Activated CD8-positive, alpha-beta T cell treated with anti-CD3 and anti-CD28 coated beads for 36 hours (primary cell): ENCODE measurements at regions not wholly inside any gene's neighbourhood (a gene's known extent, or its start where the extent isn't known, plus 50 kb on each side); places are given as distances from the start of the nearest gene placed in this dataset.
"Not testable (repeated sequence)": the region's sequence is repeated elsewhere in the genome, so short reads cannot be mapped to it uniquely, and the experiment has no call there.

Source experiments
- ATAC-seq: fragments of 200-7000 bp; cut with Tn5 transposase; one replicate; pipeline ENCODE4 v1.10.0; 2021; ENCODE audit warnings: mild to moderate bottlenecking, moderate library complexity
- CTCF ChIA-PET: fragments of 350-600 bp; sonication (Branson Sonifier 250); formaldehyde crosslinking; loops from one replicate; lab custom pipeline; 2021; ENCODE audit warnings: antibody characterized with exemption; lab: Charles Lee
- POLR2A ChIA-PET: fragments of 350-600 bp; sonication (Branson Sonifier 250); formaldehyde crosslinking; loops from one replicate; lab custom pipeline; 2021; ENCODE audit warnings: antibody characterized with exemption; lab: Charles Lee
- DNase-seq: peaks from one replicate; pipeline ENCODE4 v3.0.0-alpha.2; 2020
- H3K27ac Mint-ChIP-seq: one replicate; pipeline ENCODE4 v1.8.0; 2021; ENCODE audit warnings: mild to moderate bottlenecking, mixed read lengths
- H3K27me3 Mint-ChIP-seq: one replicate; pipeline ENCODE4 v1.8.0; 2021; ENCODE audit warnings: mixed read lengths
- H3K36me3 Mint-ChIP-seq: one replicate; pipeline ENCODE4 v1.8.0; 2021; ENCODE audit warnings: low read depth, mixed read lengths
- H3K4me1 Mint-ChIP-seq: one replicate; pipeline ENCODE4 v1.8.0; 2021; ENCODE audit warnings: low read depth, mixed read lengths
- H3K4me3 Mint-ChIP-seq: one replicate; pipeline ENCODE4 v1.8.0; 2021; ENCODE audit warnings: mild to moderate bottlenecking, moderate library complexity, mixed read lengths
- H3K9me3 Mint-ChIP-seq: one replicate; pipeline ENCODE4 v1.8.0; 2021; ENCODE audit warnings: mixed read lengths
- CTCF ChIP-seq: fragments of 200-600 bp; IDR thresholded peaks from one replicate; pipeline ENCODE4 v1.8.0; 2022; ENCODE audit warnings: antibody characterized with exemption, mild to moderate bottlenecking
- intact Hi-C: fragments of 100-400 bp; cut with micrococcal nuclease; formaldehyde crosslinking; loops from one replicate; pipeline ENCODE4 v1.10.0; 2022

GRCh38 chr11:3583476-3583875 is 58.3 kb downstream of the ART5 start:
- intact Hi-C loops: not testable (repeated sequence)

GRCh38 chr11:3581389-3581725 is 60.4 kb downstream of the ART5 start:
- H3K9me3 Mint-ChIP-seq, H3K4me1 Mint-ChIP-seq, POLR2A ChIA-PET, H3K36me3 Mint-ChIP-seq, ATAC-seq, intact Hi-C loops, DNase-seq, H3K27ac Mint-ChIP-seq: not testable (repeated sequence)
- Mint-ChIP-seq H3K4me3 (peak overlapping the region; percentile 27), H3K27me3 (peaks cover 32% of the 10 kb centered on the region)
- TF ChIP-seq CTCF: peak; percentile 16
- CTCF ChIA-PET: interaction anchor here (0.7 to 1.3 kb wide), 4 partner anchors 34 to 104 kb away, joined by 3 to 5 read pairs (median 4); no protein-coding TSS in a partner anchor

More at GRCh38 chr11:3583476-3583875, 58.3 kb downstream of the ART5 start:
- H3K36me3 Mint-ChIP-seq, H3K4me1 Mint-ChIP-seq, H3K4me3 Mint-ChIP-seq, H3K9me3 Mint-ChIP-seq, POLR2A ChIA-PET, ATAC-seq, CTCF ChIA-PET, H3K27ac Mint-ChIP-seq, DNase-seq: not testable (repeated sequence)
- H3K27me3 Mint-ChIP-seq: peaks cover 32% of the 10 kb centered on the region

GRCh38 chr11:3580487-3581388 is 61.1 kb downstream of the ART5 start:
- H3K36me3 Mint-ChIP-seq, ATAC-seq, H3K27ac Mint-ChIP-seq, H3K4me1 Mint-ChIP-seq, H3K9me3 Mint-ChIP-seq, POLR2A ChIA-PET, intact Hi-C loops: not testable (repeated sequence)
- peak; percentile 62 for DNase-seq
- CTCF ChIA-PET: interaction anchor here (0.6 to 1.3 kb wide), 7 partner anchors 16 to 131 kb away, joined by 3 to 8 read pairs (median 3); no protein-coding TSS in a partner anchor
- TF ChIP-seq CTCF: peak; percentile 74
- H3K4me3 Mint-ChIP-seq: peak overlapping the region; percentile 43
- peaks cover 37% of the 10 kb centered on the region for H3K27me3 Mint-ChIP-seq

DNA sequence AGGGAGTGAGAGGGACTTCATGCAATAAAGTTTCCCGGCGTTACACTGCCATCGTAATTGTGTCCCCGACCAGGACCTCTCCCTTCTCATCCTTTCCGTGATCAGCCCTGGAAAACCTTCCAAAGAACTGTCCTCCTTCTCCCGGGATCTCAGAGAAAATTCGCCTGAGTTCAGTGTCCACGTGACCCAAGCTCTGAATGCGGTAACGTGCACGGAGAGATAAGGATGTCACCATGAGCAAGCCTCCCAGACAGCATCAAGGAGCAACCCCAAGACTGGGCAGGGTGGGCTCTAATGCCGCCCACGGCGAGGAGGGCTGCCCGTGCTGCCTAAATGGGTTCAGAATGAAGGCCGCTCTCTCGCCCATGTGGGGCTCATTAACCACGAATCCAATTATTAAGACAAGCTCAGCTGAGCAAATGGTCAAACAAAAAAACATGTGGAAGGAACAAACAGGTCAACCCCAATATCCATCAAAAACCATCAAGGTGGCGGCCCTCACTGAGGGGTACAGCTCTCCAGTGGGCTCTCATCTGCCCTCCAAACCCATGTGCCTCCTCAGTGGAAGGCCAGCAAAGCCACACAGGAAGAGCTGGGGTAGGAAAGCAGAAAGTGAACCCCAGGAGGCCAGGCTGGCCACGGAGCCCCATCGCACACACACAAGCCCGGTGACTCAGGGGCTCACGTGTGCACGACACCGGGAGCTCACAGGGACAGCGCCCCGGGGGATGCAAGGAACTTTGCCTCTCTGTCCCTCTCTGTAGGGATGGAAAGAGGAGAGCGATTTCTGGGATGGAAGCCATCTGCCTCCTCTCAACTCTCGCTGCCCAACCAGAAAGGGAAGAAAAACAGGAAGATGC is 62.0 kb downstream of the ART5 start:
- H3K27me3 Mint-ChIP-seq: peaks cover 37% of the 10 kb centered on the region
- H3K36me3 Mint-ChIP-seq, H3K27ac Mint-ChIP-seq, H3K4me1 Mint-ChIP-seq, POLR2A ChIA-PET, DNase-seq, ATAC-seq, H3K9me3 Mint-ChIP-seq, intact Hi-C loops: not testable (repeated sequence)
- CTCF ChIA-PET: interaction anchor here (1.1 kb wide), 1 partner anchor 15 kb away, joined by 3 read pairs; no protein-coding TSS in a partner anchor
- peak overlapping the region; percentile 43 for H3K4me3 Mint-ChIP-seq

DNA sequence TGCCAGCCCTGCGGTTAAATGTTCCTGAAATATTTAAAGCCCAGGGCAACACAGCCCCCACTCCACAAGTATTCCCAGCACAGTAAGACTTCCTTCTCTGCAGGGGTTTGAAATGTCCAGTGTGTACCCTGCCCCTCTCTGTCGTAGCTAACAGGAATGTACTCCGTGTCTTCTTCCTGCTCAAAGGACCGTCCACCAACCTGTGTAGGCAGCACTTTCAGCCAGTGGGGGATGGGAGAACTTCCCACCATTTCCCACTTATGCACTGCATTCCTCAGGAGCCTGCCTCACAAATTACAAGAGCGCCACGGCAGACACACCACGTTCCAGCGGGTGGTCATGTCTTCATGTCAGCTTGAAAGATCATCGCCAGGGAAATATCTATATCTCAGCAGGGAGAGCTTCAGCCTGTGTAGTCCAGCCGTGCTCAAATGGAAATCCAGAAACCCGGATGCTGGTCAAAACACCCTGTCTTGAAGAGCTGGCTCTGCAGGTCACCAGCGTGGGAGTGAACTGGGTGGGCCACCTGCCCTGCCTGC is 65.7 kb downstream of the ART5 start:
- H3K36me3 Mint-ChIP-seq, intact Hi-C loops, H3K4me3 Mint-ChIP-seq, ATAC-seq, H3K9me3 Mint-ChIP-seq, H3K4me1 Mint-ChIP-seq, DNase-seq, POLR2A ChIA-PET, H3K27ac Mint-ChIP-seq: not testable (repeated sequence)
- peaks cover 23% of the 10 kb centered on the region for H3K27me3 Mint-ChIP-seq
- CTCF ChIA-PET: interaction anchor here (1.5 kb wide), 1 partner anchor 35 kb away, joined by 5 read pairs; no protein-coding TSS in a partner anchor

DNA sequence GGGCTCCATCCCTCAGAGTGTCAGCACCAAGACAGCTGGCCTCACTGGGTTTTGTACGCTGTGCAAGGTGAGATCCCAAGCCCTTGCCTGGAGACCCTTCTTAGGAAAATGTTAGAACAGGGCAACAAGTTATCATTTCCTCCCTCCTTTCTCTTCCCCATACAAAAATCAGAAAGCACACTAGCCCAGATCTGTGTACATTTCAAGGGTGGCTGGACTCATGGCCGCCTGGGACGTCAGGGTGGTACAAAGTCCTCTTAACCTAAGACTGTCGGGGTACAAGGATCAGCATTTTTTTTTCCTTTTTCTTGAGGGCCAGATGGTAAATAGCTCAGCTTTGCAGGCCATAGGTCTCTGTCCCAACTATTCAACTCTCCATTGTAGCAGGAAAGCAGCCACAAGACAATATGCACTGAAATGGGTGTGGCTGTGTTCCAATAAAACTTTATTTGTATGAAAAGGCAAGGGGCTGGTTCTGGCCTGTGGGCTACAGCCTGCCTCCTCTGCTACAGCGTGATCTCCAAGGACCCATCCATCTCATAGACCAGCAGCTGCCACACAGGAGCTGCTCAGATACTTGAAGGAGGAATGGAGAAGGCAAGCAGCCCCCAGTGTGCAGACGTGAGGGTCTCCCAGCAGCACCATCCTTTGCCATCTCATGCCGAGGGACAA is 68.7 kb downstream of the ART5 start:
- POLR2A ChIA-PET, DNase-seq, intact Hi-C loops, H3K27me3 Mint-ChIP-seq, CTCF ChIA-PET, H3K9me3 Mint-ChIP-seq, H3K36me3 Mint-ChIP-seq, ATAC-seq, H3K4me3 Mint-ChIP-seq, H3K27ac Mint-ChIP-seq, H3K4me1 Mint-ChIP-seq: not testable (repeated sequence)

GRCh38 chr11:3571752-3572151 is 70.0 kb downstream of the ART5 start:
- ATAC-seq, H3K4me3 Mint-ChIP-seq, H3K27me3 Mint-ChIP-seq, CTCF ChIA-PET, POLR2A ChIA-PET, H3K9me3 Mint-ChIP-seq, H3K27ac Mint-ChIP-seq, H3K4me1 Mint-ChIP-seq, H3K36me3 Mint-ChIP-seq, DNase-seq, intact Hi-C loops: not testable (repeated sequence)

GRCh38 chr11:3565838-3566237 is 76.0 kb downstream of the ART5 start:
- H3K4me3 Mint-ChIP-seq, intact Hi-C loops, DNase-seq, CTCF ChIA-PET, ATAC-seq, POLR2A ChIA-PET, H3K9me3 Mint-ChIP-seq, H3K27ac Mint-ChIP-seq, H3K27me3 Mint-ChIP-seq, H3K4me1 Mint-ChIP-seq, H3K36me3 Mint-ChIP-seq: not testable (repeated sequence)

DNA sequence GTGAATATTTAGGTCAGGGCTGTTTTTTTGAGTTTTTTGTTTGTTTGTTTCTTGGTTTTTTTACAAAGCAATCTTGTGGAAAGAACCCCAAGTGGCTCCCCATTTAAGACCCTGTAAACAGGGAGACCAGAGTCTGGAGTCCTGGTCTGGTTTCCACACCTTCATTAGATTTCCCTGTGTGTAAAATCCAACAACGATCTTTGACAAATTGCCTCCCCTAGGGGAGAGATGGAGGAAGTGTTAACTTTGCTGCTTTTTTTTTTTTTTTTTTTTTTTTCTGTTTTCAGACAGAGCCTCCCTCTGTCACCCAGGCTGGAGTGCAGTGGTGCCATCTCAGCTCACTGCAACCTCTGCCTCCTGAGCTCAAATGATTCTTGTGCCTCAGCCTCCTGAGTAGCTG is 77.4 kb downstream of the ART5 start:
- H3K27me3 Mint-ChIP-seq, H3K9me3 Mint-ChIP-seq, DNase-seq, intact Hi-C loops, H3K36me3 Mint-ChIP-seq, H3K4me1 Mint-ChIP-seq, H3K27ac Mint-ChIP-seq, H3K4me3 Mint-ChIP-seq, ATAC-seq, POLR2A ChIA-PET: not testable (repeated sequence)
- CTCF ChIA-PET: interaction anchor here (1.6 kb wide), 1 partner anchor 16 kb away, joined by 3 read pairs; no protein-coding TSS in a partner anchor
